ENCODE measurements at regions not wholly inside any gene's neighbourhood (a gene's known extent, or its start where the extent isn't known, plus 50 kb on each side); places are given as distances from the start of the nearest gene placed in this dataset.

DNA sequence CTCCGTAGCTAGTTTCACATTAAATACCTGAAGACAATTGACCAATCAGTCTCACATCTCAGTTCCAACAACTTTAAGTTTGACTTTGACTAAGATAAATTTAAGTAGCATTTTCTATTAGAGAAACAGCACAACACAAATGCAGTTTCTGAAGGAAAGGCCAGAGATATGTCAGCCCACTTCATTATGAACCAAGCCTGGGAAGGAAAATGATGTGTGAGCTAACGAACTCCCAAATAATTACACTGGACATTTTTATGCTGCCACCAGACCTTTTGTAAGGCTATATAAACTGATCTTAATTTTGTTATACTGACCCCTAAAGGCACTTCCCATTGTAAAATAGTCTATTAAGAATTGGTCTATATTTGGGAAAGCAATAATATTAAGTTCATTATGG is 57.9 kb upstream of the DACH1 start:
- no peak for FAIRE-seq
- Histone ChIP-seq H3K4me1 (ENCODE audit: control insufficient read depth in 3 of 3, insufficient read depth in 2 of 3, low read depth in 1 of 3, low read length in 2 of 3) (no peaks in the 10 kb centered on the region), H3K27me3 (ENCODE audit: control insufficient read depth in 3 of 3, insufficient read depth in 3 of 3, low read length in 3 of 3) (no peaks in the 10 kb centered on the region), H3K9me3 (ENCODE audit: control insufficient read depth in 2 of 2, insufficient read depth in 1 of 2, low read depth in 1 of 2, low read length in 1 of 2) (no peaks in the 10 kb centered on the region), H3K36me3 (ENCODE audit: control insufficient read depth in 3 of 3, insufficient read depth in 2 of 3, low read depth in 1 of 3, low read length in 3 of 3) (no peaks in the 10 kb centered on the region), H3K4me3 (ENCODE audit: low read depth in 1 of 3, low read length in 3 of 3) (no peak overlapping the region), H3K27ac (ENCODE audit: low read depth in 1 of 3, low read length in 2 of 3) (no peak overlapping the region)
- DNase-seq, result no peak
- 67 to 81% (median 76%) methylated on average over 2 of the region's 2 CpGs for WGBS, 3 donors

- no peaks in the 10 kb centered on the region for H3K27me3 ChIP-seq (ENCODE audit: control insufficient read depth in 3 of 3, insufficient read depth in 3 of 3, low read length in 3 of 3)
- 59 to 64% (median 64%) methylated on average over 1 of the region's 1 CpG for WGBS, 3 donors
- no peaks in the 10 kb centered on the region for H3K4me1 ChIP-seq (ENCODE audit: control insufficient read depth in 3 of 3, insufficient read depth in 2 of 3, low read depth in 1 of 3, low read length in 2 of 3)
- DNase-seq (no peak), FAIRE-seq (no peak)
- no peak overlapping the region for H3K4me3 ChIP-seq (ENCODE audit: low read depth in 1 of 3, low read length in 3 of 3)
- H3K9me3 ChIP-seq (ENCODE audit: control insufficient read depth in 2 of 2, insufficient read depth in 1 of 2, low read depth in 1 of 2, low read length in 1 of 2), result no peaks in the 10 kb centered on the region
- no peak overlapping the region for H3K27ac ChIP-seq (ENCODE audit: low read depth in 1 of 3, low read length in 2 of 3)
- H3K36me3 ChIP-seq (ENCODE audit: control insufficient read depth in 3 of 3, insufficient read depth in 2 of 3, low read depth in 1 of 3, low read length in 3 of 3), result no peaks in the 10 kb centered on the region
These were observed 55.2 kb upstream of the DACH1 start for GRCh38 chr13:71922194-71922593.

Measured in small intestine (tissue), 7 donors.